HCT116 (cell line): ENCODE measurements at regions not wholly inside any gene's neighbourhood (a gene's known extent, or its start where the extent isn't known, plus 50 kb on each side); places are given as distances from the start of the nearest gene placed in this dataset.

Source experiments
- CTCF ChIP-seq, 3 experiments: fragments of 200-600 bp in 1 of 3; sonication (generic) in 1 of 3; IDR thresholded peaks in 2 of 3; conservative IDR thresholded peaks in 1 of 3; 2 replicates each; pipeline ENCODE4 v1.5.1; 2012 to 2017; ENCODE audit warnings: low read depth in 2 of 3, low read length in 2 of 3, antibody characterized with exemption in 1 of 3, borderline replicate concordance in 1 of 3, control low read depth in 1 of 3, mild to moderate bottlenecking in 1 of 3, mixed read lengths in 1 of 3, mixed run types in 1 of 3, moderate library complexity in 1 of 3; ENCODE audit not compliant: insufficient read depth in 1 of 3
- POLR2AphosphoS5 ChIP-seq: IDR thresholded peaks from 2 replicates; pipeline ENCODE4 v1.6.1; 2011; ENCODE audit warnings: mild to moderate bottlenecking, low read depth, low read length, moderate library complexity

- no peak for TF ChIP-seq CTCF (IDR thresholded peaks at IDR 0.05 in 2 of 3, conservative IDR thresholded peaks at IDR 0.05 in 1 of 3; ENCODE audit: borderline replicate concordance in 1 of 3, insufficient read depth in 1 of 3, low read depth in 2 of 3, low read length in 2 of 3)
- TF ChIP-seq POLR2AphosphoS5 = no peak
Measured at GRCh38 chr21:27425172-27425571, 458.3 kb upstream of the ADAMTS5 start.
